OCI-LY3 (cell line): ENCODE measurements at regions not wholly inside any gene's neighbourhood (a gene's known extent, or its start where the extent isn't known, plus 50 kb on each side); places are given as distances from the start of the nearest gene placed in this dataset.
A peak's percentile ranks its signal among the peaks of the same experiment; 100 is the strongest.

Source experiments
- H2AFZ ChIP-seq: fragments of 200-600, 300-600 bp; shearing (Covaris generic); 2 replicates; pipeline ENCODE4 v1.6.0; 2014; ENCODE audit warnings: antibody characterized with exemption, low read depth, low read length
- H3K27ac ChIP-seq: fragments of 200-600, 300-600 bp; sonication (generic); 2 replicates; pipeline ENCODE4 v1.5.1; 2014; ENCODE audit warnings: mild to moderate bottlenecking, low read length, moderate library complexity, mixed read lengths
- H3K27me3 ChIP-seq: fragments of 200-600, 300-600 bp; sonication (generic); 2 replicates; pipeline ENCODE4 v1.6.1; 2014; ENCODE audit warnings: low read depth, low read length, mixed read lengths
- H3K36me3 ChIP-seq: fragments of 200-600, 300-600 bp; sonication (generic); replicated peaks from 2 replicates; pipeline ENCODE3; 2014; ENCODE audit warnings: low read depth, low read length, mixed read lengths
- H3K4me1 ChIP-seq: fragments of 300-600, 200-600 bp; sonication (generic); 2 replicates; pipeline ENCODE4 v1.6.1; 2014; ENCODE audit warnings: low read length, mixed read lengths
- H3K4me2 ChIP-seq: fragments of 200-600, 300-600 bp; sonication (generic); 2 replicates; pipeline ENCODE4 v1.6.1; 2014; ENCODE audit warnings: low read length, mixed read lengths
- H3K4me3 ChIP-seq: fragments of 300-600, 200-600 bp; sonication (generic); 2 replicates; pipeline ENCODE4 v1.5.1; 2014; ENCODE audit warnings: antibody characterized with exemption, mild to moderate bottlenecking, low read length, moderate library complexity
- H3K79me2 ChIP-seq: fragments of 300-600, 200-600 bp; shearing (Covaris generic); 2 replicates; pipeline ENCODE4 v1.6.1; 2014; ENCODE audit warnings: mild to moderate bottlenecking, low read length, mixed read lengths
- H3K9ac ChIP-seq: fragments of 300-600, 200-600 bp; shearing (Covaris generic); 2 replicates; pipeline ENCODE4 v1.6.0; 2014; ENCODE audit warnings: mild to moderate bottlenecking, low read length, moderate library complexity
- H3K9me3 ChIP-seq: fragments of 200-600, 300-600 bp; shearing (Covaris generic); 2 replicates; pipeline ENCODE4 v1.6.1; 2014; ENCODE audit warnings: low read length, mixed read lengths; ENCODE audit not compliant: insufficient read depth
- H4K20me1 ChIP-seq: fragments of 200-600, 300-600 bp; sonication (generic); 2 replicates; pipeline ENCODE4 v1.6.1; 2016; ENCODE audit warnings: low read length, mixed read lengths; ENCODE audit not compliant: insufficient read depth
- EZH2phosphoT487 ChIP-seq: fragments of 200-600 bp; shearing (Covaris generic); IDR thresholded peaks from 2 replicates; pipeline ENCODE4 v1.6.1; 2018; ENCODE audit warnings: antibody characterized with exemption, mixed run types, low read depth
- TF ChIP-seq, protein P1 (sequence below): fragments of 200-600, 300-600 bp; sonication (generic); IDR thresholded peaks from 2 replicates; pipeline ENCODE4 v1.5.1; 2014; ENCODE audit warnings: antibody characterized with exemption, low read length, low read depth

DNA sequence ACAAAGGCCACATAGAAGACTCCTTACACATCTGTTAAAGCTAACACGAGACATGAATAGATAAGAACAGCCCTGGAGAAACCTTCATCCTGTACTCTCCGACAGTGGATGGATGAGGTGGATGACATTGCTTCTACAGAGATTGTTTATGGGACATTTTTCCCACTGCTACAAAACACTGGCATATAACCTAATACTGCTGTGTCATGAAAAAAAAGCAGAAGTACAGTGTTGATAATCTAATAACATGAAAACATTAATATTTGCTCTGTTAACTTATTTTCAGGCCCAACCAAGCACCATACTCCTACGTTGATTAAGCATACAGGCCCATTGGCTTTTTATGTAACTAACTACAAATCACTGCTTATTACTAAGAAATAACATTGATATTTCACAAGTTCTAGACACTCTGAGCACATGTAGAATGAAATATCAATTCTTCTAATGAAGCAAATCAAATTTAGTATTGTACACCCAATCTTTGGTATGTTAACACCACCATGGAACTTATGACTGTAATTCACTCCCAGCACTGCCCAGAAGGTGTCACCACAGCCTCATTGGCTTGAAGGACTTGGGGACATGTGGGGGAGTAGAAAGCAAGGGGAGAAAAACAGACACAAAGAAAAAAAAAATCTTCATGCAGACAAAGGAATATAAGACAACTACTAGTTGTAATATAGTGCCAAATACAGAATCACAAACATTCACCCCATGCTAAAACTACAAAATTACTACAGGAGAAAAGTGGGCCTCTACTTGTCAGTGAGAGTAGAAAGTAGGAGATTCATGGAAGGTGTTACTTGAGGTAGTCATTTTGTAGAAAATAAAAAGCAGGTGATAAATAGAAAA is 330.0 kb upstream of the PMFBP1 start:
- Histone ChIP-seq H3K36me3 (no peaks in the 10 kb centered on the region), H3K9me3 (no peaks in the 10 kb centered on the region), H4K20me1 (no peaks in the 10 kb centered on the region), H3K9ac (no peak overlapping the region), H2AFZ (no peak overlapping the region), H3K4me3 (no peak overlapping the region), H3K27me3 (no peaks in the 10 kb centered on the region), H3K4me2 (no peak overlapping the region), H3K79me2 (no peaks in the 10 kb centered on the region), H3K4me1 (no peaks in the 10 kb centered on the region), H3K27ac (no peak overlapping the region)
- TF ChIP-seq EZH2phosphoT487, result no peak
- TF ChIP-seq, protein P1, sequence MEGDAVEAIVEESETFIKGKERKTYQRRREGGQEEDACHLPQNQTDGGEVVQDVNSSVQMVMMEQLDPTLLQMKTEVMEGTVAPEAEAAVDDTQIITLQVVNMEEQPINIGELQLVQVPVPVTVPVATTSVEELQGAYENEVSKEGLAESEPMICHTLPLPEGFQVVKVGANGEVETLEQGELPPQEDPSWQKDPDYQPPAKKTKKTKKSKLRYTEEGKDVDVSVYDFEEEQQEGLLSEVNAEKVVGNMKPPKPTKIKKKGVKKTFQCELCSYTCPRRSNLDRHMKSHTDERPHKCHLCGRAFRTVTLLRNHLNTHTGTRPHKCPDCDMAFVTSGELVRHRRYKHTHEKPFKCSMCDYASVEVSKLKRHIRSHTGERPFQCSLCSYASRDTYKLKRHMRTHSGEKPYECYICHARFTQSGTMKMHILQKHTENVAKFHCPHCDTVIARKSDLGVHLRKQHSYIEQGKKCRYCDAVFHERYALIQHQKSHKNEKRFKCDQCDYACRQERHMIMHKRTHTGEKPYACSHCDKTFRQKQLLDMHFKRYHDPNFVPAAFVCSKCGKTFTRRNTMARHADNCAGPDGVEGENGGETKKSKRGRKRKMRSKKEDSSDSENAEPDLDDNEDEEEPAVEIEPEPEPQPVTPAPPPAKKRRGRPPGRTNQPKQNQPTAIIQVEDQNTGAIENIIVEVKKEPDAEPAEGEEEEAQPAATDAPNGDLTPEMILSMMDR, result peak; percentile 83

DNA sequence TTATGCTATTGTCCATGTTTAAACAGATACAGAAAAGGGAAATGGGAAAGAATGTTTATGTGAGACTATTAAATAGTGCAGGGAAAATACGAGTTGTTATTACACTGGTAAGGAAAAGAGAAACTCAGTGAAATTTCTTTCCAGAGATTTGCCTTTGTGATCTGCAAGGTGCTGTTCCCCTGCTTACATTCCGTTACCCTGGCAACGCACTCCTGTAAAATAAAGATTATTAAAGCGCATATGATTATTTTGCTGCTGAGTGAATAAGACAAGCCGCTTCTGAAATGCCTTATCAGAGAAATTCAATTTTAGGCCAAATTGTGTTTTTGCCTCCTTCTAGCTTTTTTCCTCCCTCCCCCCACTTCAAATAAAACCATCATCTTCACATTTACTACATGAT is 328.6 kb upstream of the PMFBP1 start:
- Histone ChIP-seq H3K27ac (no peak overlapping the region), H3K36me3 (no peaks in the 10 kb centered on the region), H2AFZ (no peak overlapping the region), H4K20me1 (no peaks in the 10 kb centered on the region), H3K4me2 (no peak overlapping the region), H3K27me3 (no peaks in the 10 kb centered on the region), H3K9me3 (no peaks in the 10 kb centered on the region), H3K9ac (no peak overlapping the region), H3K79me2 (no peaks in the 10 kb centered on the region), H3K4me1 (no peaks in the 10 kb centered on the region), H3K4me3 (no peak overlapping the region)
- no peak for TF ChIP-seq EZH2phosphoT487
- TF ChIP-seq, protein P1, result no peak

DNA sequence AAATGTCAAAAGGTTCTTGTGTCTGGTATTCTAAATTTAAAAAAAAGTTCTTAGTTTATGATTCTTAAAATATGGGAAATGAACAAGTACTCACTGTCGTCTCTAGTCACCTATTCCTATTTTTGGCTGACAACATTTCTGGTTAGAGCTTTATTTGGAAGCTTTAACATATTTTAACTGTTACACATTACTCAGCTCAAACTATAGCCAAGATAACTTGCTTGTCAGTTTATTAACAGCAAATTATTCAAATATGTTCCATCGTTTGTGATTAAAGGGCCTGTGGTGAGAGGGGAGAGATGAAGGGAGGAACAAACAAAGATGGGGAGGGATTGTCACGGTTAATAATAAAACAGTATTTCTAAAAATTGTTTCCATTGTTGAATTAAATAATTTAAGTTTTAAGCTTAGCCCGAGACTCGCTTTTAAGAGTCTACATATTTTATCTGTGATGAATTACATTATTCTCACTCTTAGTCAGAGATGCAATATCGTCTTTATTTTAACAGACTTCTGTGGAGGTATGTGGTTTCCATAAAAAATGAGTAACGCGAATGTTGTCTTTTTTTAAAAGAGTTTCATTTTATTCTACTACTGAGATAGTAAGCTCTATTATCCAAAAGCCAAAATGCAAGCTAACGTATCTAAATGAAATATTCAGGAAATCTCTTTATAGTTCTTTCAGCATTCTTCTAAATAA is 321.9 kb upstream of the PMFBP1 start:
- no peaks in the 10 kb centered on the region for H4K20me1 ChIP-seq
- H3K27me3 ChIP-seq, result no peaks in the 10 kb centered on the region
- no peak overlapping the region for H3K4me2 ChIP-seq
- no peak overlapping the region for H3K27ac ChIP-seq
- H2AFZ ChIP-seq, result no peak overlapping the region
- no peak overlapping the region for H3K4me3 ChIP-seq
- no peaks in the 10 kb centered on the region for H3K4me1 ChIP-seq
- H3K9ac ChIP-seq, result no peak overlapping the region
- H3K79me2 ChIP-seq, result no peaks in the 10 kb centered on the region
- no peak for TF ChIP-seq EZH2phosphoT487
- TF ChIP-seq, protein P1, result no peak
- H3K9me3 ChIP-seq, result no peaks in the 10 kb centered on the region
- H3K36me3 ChIP-seq, result no peaks in the 10 kb centered on the region

DNA sequence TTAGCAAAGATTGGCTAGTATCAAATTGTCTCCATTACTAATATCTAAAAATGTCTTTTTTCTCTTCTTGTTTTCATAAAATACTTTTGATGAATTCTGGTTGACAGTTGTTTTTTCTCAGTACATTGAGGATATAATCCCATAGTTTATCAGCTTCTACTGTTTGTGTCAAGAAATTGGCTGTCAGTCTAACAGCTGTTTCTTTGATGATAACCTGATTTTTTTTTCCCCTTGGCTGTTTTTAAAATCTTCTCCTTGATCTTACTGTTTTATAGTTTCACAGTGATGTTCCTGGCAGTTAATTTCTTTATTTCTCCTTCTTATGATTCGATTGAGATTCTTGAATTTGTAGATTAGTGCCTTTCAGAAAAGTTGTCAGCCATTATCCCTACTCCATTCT is 315.3 kb upstream of the PMFBP1 start:
- H2AFZ ChIP-seq, result no peak overlapping the region

More for the DNA sequence above, 315.3 kb upstream of the PMFBP1 start:
- H3K9ac ChIP-seq, result no peak overlapping the region
- H3K4me3 ChIP-seq, result no peak overlapping the region
- H3K4me2 ChIP-seq, result no peak overlapping the region
- H4K20me1 ChIP-seq, result no peaks in the 10 kb centered on the region
- H3K79me2 ChIP-seq, result no peaks in the 10 kb centered on the region
- H3K27me3 ChIP-seq, result no peaks in the 10 kb centered on the region
- TF ChIP-seq, protein P1, result no peak
- no peak for TF ChIP-seq EZH2phosphoT487
- H3K9me3 ChIP-seq, result no peaks in the 10 kb centered on the region
- peaks cover 8% of the 10 kb centered on the region for H3K4me1 ChIP-seq
- H3K36me3 ChIP-seq, result no peaks in the 10 kb centered on the region
- no peak overlapping the region for H3K27ac ChIP-seq
